ENCODE measurements at regions not wholly inside any gene's neighbourhood (a gene's known extent, or its start where the extent isn't known, plus 50 kb on each side); places are given as distances from the start of the nearest gene placed in this dataset.
A peak's percentile ranks its signal among the peaks of the same experiment; 100 is the strongest.

GRCh38 chr3:13141991-13142412 lies 68.8 kb upstream of the IQSEC1 start:
- Histone ChIP-seq H3K27ac (no peak overlapping the region), H3K36me3 (no peaks in the 10 kb centered on the region), H3K4me1 (ENCODE audit: insufficient read depth) (no peaks in the 10 kb centered on the region), H3K27me3 (no peaks in the 10 kb centered on the region), H3K4me3 (no peak overlapping the region), H3K9me3 (no peaks in the 10 kb centered on the region)
- WGBS, 3 donors, result 6 to 12% (median 7%) methylated on average over 8 of the region's 8 CpGs
- intact Hi-C loops (cut with DNase I), result no loop called here
- TF ChIP-seq POLR2A (IDR thresholded peaks at IDR 0.05), result no peak
- no peak for TF ChIP-seq EP300 (IDR thresholded peaks at IDR 0.05)
- no peak for TF ChIP-seq CTCF (IDR thresholded peaks at IDR 0.05)
- peak in 2 of 5 donors; percentile 23 to 48 for DNase-seq

- intact Hi-C loops (cut with DNase I), result no loop called here
- no peak overlapping the region for H3K4me3 ChIP-seq
- H3K9me3 ChIP-seq, result no peaks in the 10 kb centered on the region
- H3K27ac ChIP-seq, result no peak overlapping the region
- TF ChIP-seq CTCF (IDR thresholded peaks at IDR 0.05), result no peak
- no peak for TF ChIP-seq EP300 (IDR thresholded peaks at IDR 0.05)
- no peak for TF ChIP-seq POLR2A (IDR thresholded peaks at IDR 0.05)
- H3K27me3 ChIP-seq, result no peaks in the 10 kb centered on the region
- H3K4me1 ChIP-seq (ENCODE audit: insufficient read depth), result no peaks in the 10 kb centered on the region
- 85 to 89% (median 88%) methylated on average over 7 of the region's 7 CpGs for WGBS, 3 donors
- DNase-seq, result peak in 1 of 5 donors; percentile 1
- no peaks in the 10 kb centered on the region for H3K36me3 ChIP-seq
Observed at GRCh38 chr3:13141183-13141582, 68.0 kb upstream of the IQSEC1 start.

GRCh38 chr3:13140596-13140995 lies 67.4 kb upstream of the IQSEC1 start:
- TF ChIP-seq EP300 (IDR thresholded peaks at IDR 0.05) (no peak), POLR2A (IDR thresholded peaks at IDR 0.05) (no peak), CTCF (IDR thresholded peaks at IDR 0.05) (no peak)
- H3K27me3 ChIP-seq, result no peaks in the 10 kb centered on the region
- intact Hi-C loops (cut with DNase I), result no loop called here
- DNase-seq, result peak in 1 of 5 donors; percentile 7
- no peak overlapping the region for H3K4me3 ChIP-seq
- H3K36me3 ChIP-seq, result no peaks in the 10 kb centered on the region
- no peaks in the 10 kb centered on the region for H3K4me1 ChIP-seq (ENCODE audit: insufficient read depth)
- no peaks in the 10 kb centered on the region for H3K9me3 ChIP-seq
- H3K27ac ChIP-seq, result no peak overlapping the region
- WGBS, 3 donors, result 77 to 91% (median 88%) methylated on average over 4 to 7 of the region's 7 CpGs

- H3K9me3 ChIP-seq, result no peaks in the 10 kb centered on the region
- peak in 1 of 5 donors; percentile 8 for DNase-seq
- H3K36me3 ChIP-seq, result no peaks in the 10 kb centered on the region
- TF ChIP-seq CTCF (IDR thresholded peaks at IDR 0.05) (no peak), EP300 (IDR thresholded peaks at IDR 0.05) (no peak), POLR2A (IDR thresholded peaks at IDR 0.05) (no peak)
- 77 to 94% (median 87%) methylated on average over 4 of the region's 4 CpGs for WGBS, 3 donors
- intact Hi-C loops (cut with DNase I), result no loop called here
- no peak overlapping the region for H3K27ac ChIP-seq
- H3K4me1 ChIP-seq (ENCODE audit: insufficient read depth), result no peaks in the 10 kb centered on the region
- no peak overlapping the region for H3K4me3 ChIP-seq
- H3K27me3 ChIP-seq, result no peaks in the 10 kb centered on the region
Observed at GRCh38 chr3:13139471-13140065, 66.3 kb upstream of the IQSEC1 start.

All from ovary (tissue), 7 donors.